Muscle of leg (tissue), 3 donors: ENCODE measurements at regions not wholly inside any gene's neighbourhood (a gene's known extent, or its start where the extent isn't known, plus 50 kb on each side); places are given as distances from the start of the nearest gene placed in this dataset.
A peak's percentile ranks its signal among the peaks of the same experiment; 100 is the strongest.

ENCODE experiments used
- DNase-seq: peaks from one replicate; pipeline ENCODE4 v3.0.0; 2013
- H3K27ac ChIP-seq: one replicate; pipeline ENCODE4 v1.5.1; 2013; ENCODE audit warnings: mild to moderate bottlenecking, low read length, control low read depth
- H3K27me3 ChIP-seq: one replicate; pipeline ENCODE4 v1.6.1; 2013; ENCODE audit warnings: low read length; ENCODE audit not compliant: control insufficient read depth, insufficient read depth
- H3K36me3 ChIP-seq: one replicate; pipeline ENCODE4 v1.6.1; 2013; ENCODE audit warnings: low read length; ENCODE audit not compliant: control insufficient read depth, insufficient read depth
- H3K4me1 ChIP-seq: one replicate; pipeline ENCODE4 v1.6.1; 2013; ENCODE audit warnings: low read length; ENCODE audit not compliant: control insufficient read depth, insufficient read depth
- H3K4me3 ChIP-seq: one replicate; pipeline ENCODE4 v1.5.1; 2013; ENCODE audit warnings: low read length, control low read depth
- H3K9me3 ChIP-seq: replicated peaks from 2 replicates; pipeline ENCODE4 v1.6.1; 2013; ENCODE audit warnings: low read depth, low read length; ENCODE audit not compliant: control insufficient read depth
- whole genome bisulfite sequencing: methylation state at CpG from one replicate; pipeline ENCODE4 v1.1.5; 2013; ENCODE audit warnings: missing lambda C conversion rate; ENCODE audit not compliant: insufficient coverage; 5-methylcytosine and 5-hydroxymethylcytosine counted together

- H3K9me3 ChIP-seq = no peaks in the 10 kb centered on the region
- H3K36me3 ChIP-seq = no peaks in the 10 kb centered on the region
- DNase-seq = peak; percentile 9
- H3K4me1 ChIP-seq = no peaks in the 10 kb centered on the region
- no peak overlapping the region for H3K27ac ChIP-seq
- H3K27me3 ChIP-seq = no peaks in the 10 kb centered on the region
- 44% methylated on average over 3 of the region's 7 CpGs for WGBS
- no peak overlapping the region for H3K4me3 ChIP-seq
These were observed 970.5 kb downstream of the UQCRFS1 start for GRCh38 chr19:28242317-28242927.

GRCh38 chr19:28239270-28239669 is 973.7 kb downstream of the UQCRFS1 start:
- no peak for DNase-seq
- Histone ChIP-seq H3K4me1 (no peaks in the 10 kb centered on the region), H3K9me3 (no peaks in the 10 kb centered on the region), H3K27ac (no peak overlapping the region), H3K36me3 (no peaks in the 10 kb centered on the region), H3K27me3 (no peaks in the 10 kb centered on the region), H3K4me3 (no peak overlapping the region)
- WGBS = 36% methylated on average over 4 of the region's 5 CpGs

- Histone ChIP-seq H3K4me3 (no peak overlapping the region), H3K27me3 (no peaks in the 10 kb centered on the region), H3K36me3 (no peaks in the 10 kb centered on the region), H3K9me3 (no peaks in the 10 kb centered on the region), H3K4me1 (no peaks in the 10 kb centered on the region), H3K27ac (no peak overlapping the region)
- DNase-seq = no peak
These were observed 974.6 kb downstream of the UQCRFS1 start for GRCh38 chr19:28238270-28238820.

- H3K4me3 ChIP-seq = no peak overlapping the region
- H3K4me1 ChIP-seq = no peaks in the 10 kb centered on the region
- no peak for DNase-seq
- no peaks in the 10 kb centered on the region for H3K27me3 ChIP-seq
- no peaks in the 10 kb centered on the region for H3K36me3 ChIP-seq
- 55% methylated on average over 2 of the region's 4 CpGs for WGBS
- no peaks in the 10 kb centered on the region for H3K9me3 ChIP-seq
- H3K27ac ChIP-seq = no peak overlapping the region
These were observed 977.3 kb downstream of the UQCRFS1 start for GRCh38 chr19:28235606-28236125.

GRCh38 chr19:28234637-28235036 is 978.3 kb downstream of the UQCRFS1 start:
- Histone ChIP-seq H3K9me3 (no peaks in the 10 kb centered on the region), H3K27me3 (no peaks in the 10 kb centered on the region), H3K27ac (no peak overlapping the region), H3K36me3 (no peaks in the 10 kb centered on the region), H3K4me1 (no peaks in the 10 kb centered on the region), H3K4me3 (no peak overlapping the region)
- 43% methylated on average over 4 of the region's 6 CpGs for WGBS
- no peak for DNase-seq

GRCh38 chr19:28228854-28229253 is 984.1 kb downstream of the UQCRFS1 start:
- Histone ChIP-seq H3K27ac (no peak overlapping the region), H3K9me3 (no peaks in the 10 kb centered on the region), H3K27me3 (peaks cover 2% of the 10 kb centered on the region), H3K36me3 (no peaks in the 10 kb centered on the region), H3K4me1 (no peaks in the 10 kb centered on the region), H3K4me3 (no peak overlapping the region)
- no CpG with 5 or more reads among the region's 2 CpGs for WGBS
- DNase-seq = no peak

- no peak for DNase-seq
- H3K4me3 ChIP-seq = no peak overlapping the region
- H3K9me3 ChIP-seq = no peaks in the 10 kb centered on the region
- no peaks in the 10 kb centered on the region for H3K4me1 ChIP-seq
- H3K27ac ChIP-seq = no peak overlapping the region
- H3K36me3 ChIP-seq = no peaks in the 10 kb centered on the region
- H3K27me3 ChIP-seq = peaks cover 2% of the 10 kb centered on the region
- WGBS = 85% methylated on average over 7 of the region's 10 CpGs
These were observed 988.5 kb downstream of the UQCRFS1 start for GRCh38 chr19:28224441-28224840.

- H3K27ac ChIP-seq = no peak overlapping the region
- H3K27me3 ChIP-seq = peaks cover 2% of the 10 kb centered on the region
- no peaks in the 10 kb centered on the region for H3K9me3 ChIP-seq
- WGBS = 60% methylated on average over 3 of the region's 3 CpGs
- H3K4me3 ChIP-seq = no peak overlapping the region
- DNase-seq = no peak
- H3K36me3 ChIP-seq = no peaks in the 10 kb centered on the region
- no peaks in the 10 kb centered on the region for H3K4me1 ChIP-seq
These were observed 991.2 kb downstream of the UQCRFS1 start for GRCh38 chr19:28221736-28222135.

GRCh38 chr19:28218728-28219127 is 994.2 kb downstream of the UQCRFS1 start:
- H3K4me3 ChIP-seq = no peak overlapping the region

GRCh38 chr19:28217022-28217421 is 995.9 kb downstream of the UQCRFS1 start:
- H3K27me3 ChIP-seq = no peaks in the 10 kb centered on the region
- no peaks in the 10 kb centered on the region for H3K4me1 ChIP-seq
- no peak overlapping the region for H3K4me3 ChIP-seq
- no peak for DNase-seq
- no CpG with 5 or more reads among the region's 1 CpG for WGBS
- H3K27ac ChIP-seq = no peak overlapping the region
- no peaks in the 10 kb centered on the region for H3K36me3 ChIP-seq
- no peaks in the 10 kb centered on the region for H3K9me3 ChIP-seq

More at GRCh38 chr19:28218728-28219127, 994.2 kb downstream of the UQCRFS1 start:
- no peak for DNase-seq
- Histone ChIP-seq H3K4me1 (no peaks in the 10 kb centered on the region), H3K27me3 (no peaks in the 10 kb centered on the region), H3K27ac (no peak overlapping the region), H3K9me3 (no peaks in the 10 kb centered on the region), H3K36me3 (no peaks in the 10 kb centered on the region)
- WGBS = no CpG with 5 or more reads among the region's 5 CpGs
